Fibroblast of mammary gland (primary cell): ENCODE measurements at regions not wholly inside any gene's neighbourhood (a gene's known extent, or its start where the extent isn't known, plus 50 kb on each side); places are given as distances from the start of the nearest gene placed in this dataset.

ENCODE experiments used
- DNase-seq: peaks from one replicate; pipeline ENCODE4 v3.0.0-alpha.2; 2010; ENCODE audit warnings: low read depth
- H3K4me3 ChIP-seq: 2 replicates; pipeline ENCODE4 v1.5.1; 2011; ENCODE audit warnings: low read depth, mild to moderate bottlenecking, low read length, moderate library complexity; ENCODE audit not compliant: control insufficient read depth
- TF ChIP-seq, protein P1 (sequence below): conservative IDR thresholded peaks from 2 replicates; pipeline ENCODE4 v1.5.1; 2011; ENCODE audit warnings: low read depth, low read length, inconsistent platforms; ENCODE audit not compliant: control insufficient read depth, insufficient read depth

GRCh38 chr9:96158909-96159575 lies 142.9 kb downstream of the HSD17B3 start:
- TF ChIP-seq, protein P1, sequence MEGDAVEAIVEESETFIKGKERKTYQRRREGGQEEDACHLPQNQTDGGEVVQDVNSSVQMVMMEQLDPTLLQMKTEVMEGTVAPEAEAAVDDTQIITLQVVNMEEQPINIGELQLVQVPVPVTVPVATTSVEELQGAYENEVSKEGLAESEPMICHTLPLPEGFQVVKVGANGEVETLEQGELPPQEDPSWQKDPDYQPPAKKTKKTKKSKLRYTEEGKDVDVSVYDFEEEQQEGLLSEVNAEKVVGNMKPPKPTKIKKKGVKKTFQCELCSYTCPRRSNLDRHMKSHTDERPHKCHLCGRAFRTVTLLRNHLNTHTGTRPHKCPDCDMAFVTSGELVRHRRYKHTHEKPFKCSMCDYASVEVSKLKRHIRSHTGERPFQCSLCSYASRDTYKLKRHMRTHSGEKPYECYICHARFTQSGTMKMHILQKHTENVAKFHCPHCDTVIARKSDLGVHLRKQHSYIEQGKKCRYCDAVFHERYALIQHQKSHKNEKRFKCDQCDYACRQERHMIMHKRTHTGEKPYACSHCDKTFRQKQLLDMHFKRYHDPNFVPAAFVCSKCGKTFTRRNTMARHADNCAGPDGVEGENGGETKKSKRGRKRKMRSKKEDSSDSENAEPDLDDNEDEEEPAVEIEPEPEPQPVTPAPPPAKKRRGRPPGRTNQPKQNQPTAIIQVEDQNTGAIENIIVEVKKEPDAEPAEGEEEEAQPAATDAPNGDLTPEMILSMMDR: no peak
- peak; percentile 70 for DNase-seq
- H3K4me3 ChIP-seq: no peak overlapping the region

DNA sequence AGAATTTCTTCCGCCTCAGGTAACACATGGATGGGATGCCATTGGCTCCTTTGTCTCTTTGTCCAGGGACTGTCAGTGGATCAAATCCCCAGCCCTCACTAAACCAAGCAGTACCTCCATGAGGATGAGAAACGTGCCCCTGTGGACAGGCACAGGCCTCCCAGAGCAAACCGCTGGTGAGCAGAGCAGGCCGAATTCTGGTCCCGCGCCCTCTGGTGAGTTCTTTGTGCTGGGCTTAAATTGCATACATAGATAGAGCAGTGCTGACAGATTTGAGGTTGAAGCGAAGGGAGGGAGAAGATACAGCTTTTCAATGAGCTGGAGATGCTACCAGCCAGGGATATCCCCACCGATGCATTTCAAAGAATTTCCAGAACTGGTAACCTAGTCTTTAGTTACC lies 143.8 kb downstream of the HSD17B3 start:
- DNase-seq: no peak
- TF ChIP-seq, protein P1: no peak
- no peak overlapping the region for H3K4me3 ChIP-seq

GRCh38 chr9:96157675-96158074 lies 144.3 kb downstream of the HSD17B3 start:
- no peak overlapping the region for H3K4me3 ChIP-seq
- no peak for DNase-seq
- TF ChIP-seq, protein P1: no peak

DNA sequence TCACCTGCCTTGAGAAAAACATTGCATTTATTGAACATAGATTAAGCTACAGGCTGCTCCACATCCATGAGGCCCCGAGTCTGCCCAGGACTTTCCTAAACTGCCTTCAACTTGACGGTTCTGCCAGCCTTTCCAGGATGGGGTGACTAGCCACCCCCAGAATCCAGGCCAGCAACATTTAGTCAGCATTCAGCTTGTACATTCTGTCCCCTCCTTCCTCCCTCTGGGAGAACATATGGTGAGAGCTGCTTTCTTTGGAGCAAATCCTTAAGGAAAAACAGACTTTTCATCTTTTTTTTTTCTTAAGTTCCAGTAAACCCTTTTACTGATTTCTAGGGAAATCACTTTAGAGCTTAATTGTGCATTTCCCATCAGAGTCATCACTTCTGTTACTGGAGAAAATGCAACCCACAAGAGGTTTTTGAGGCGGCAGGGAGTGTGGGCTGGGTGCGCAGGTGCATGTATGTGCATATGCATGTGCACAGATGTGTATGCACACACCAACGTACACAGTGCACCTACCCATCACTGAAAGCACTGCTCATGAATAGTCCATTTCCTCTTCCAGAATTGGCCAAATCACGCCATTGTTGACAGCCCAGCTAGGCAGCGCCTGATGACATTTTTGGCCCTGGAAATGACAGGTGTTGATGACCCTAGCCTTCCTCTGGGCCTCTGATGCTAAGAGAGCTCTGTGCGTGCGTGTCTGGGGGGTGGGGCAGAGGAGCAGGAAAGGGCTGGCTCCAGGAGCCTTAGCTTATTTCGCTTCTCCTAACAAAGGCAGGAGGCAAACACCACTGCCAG lies 145.6 kb downstream of the HSD17B3 start:
- TF ChIP-seq, protein P1: no peak

DNA sequence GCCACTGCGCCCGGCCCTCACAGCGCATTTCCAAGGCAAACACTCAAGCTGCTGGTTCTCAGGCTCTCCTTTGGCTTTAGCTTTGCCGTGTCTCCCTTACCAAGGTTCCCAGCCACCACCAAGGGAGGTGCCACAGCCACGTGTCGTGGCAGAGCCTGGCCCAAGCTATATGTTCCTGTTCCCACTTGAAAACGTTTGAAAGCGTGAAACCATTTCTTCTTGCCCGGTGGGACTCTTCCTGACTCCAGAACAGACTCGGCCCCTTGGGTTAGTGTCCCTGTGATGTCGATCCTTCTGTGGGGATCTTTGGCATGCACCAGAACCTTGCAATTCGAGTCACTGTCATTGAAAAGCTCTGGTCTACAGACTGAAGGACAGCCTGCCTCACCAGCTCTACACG lies 147.9 kb downstream of the HSD17B3 start:
- TF ChIP-seq, protein P1: no peak
- no peak for DNase-seq
- H3K4me3 ChIP-seq: no peak overlapping the region

More for the DNA sequence above, 145.6 kb downstream of the HSD17B3 start:
- peak; percentile 88 for DNase-seq
- no peak overlapping the region for H3K4me3 ChIP-seq

DNA sequence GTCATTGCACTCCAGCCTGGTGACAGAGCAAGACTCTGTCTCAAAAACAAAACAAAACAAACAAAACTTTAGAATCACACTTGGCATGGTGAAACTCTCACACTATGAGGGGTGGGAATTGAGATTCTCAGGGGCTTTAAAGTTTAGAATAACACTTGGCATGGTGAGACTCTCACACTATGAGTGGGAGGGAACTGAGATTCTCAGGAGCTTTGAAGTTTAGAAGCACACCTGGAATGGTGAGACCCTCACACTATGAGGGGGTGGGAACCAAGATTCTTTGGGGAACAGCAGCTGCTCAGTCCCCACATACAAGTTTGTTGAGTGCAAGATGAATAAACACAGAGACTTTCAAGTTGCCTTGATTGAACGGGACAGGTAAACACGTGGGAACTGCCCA lies 149.4 kb downstream of the HSD17B3 start:
- no peak for DNase-seq
- TF ChIP-seq, protein P1: no peak
- H3K4me3 ChIP-seq: no peak overlapping the region
